ENCODE measurements at regions not wholly inside any gene's neighbourhood (a gene's known extent, or its start where the extent isn't known, plus 50 kb on each side); places are given as distances from the start of the nearest gene placed in this dataset.
A peak's percentile ranks its signal among the peaks of the same experiment; 100 is the strongest.
"Not testable (repeated sequence)": the region's sequence is repeated elsewhere in the genome, so short reads cannot be mapped to it uniquely, and the experiment has no call there.

- Histone ChIP-seq H3K9me2 (replicated peaks; ENCODE audit: low read depth, low read length) (no peaks in the 10 kb centered on the region), H3K4me3 (ENCODE audit: low read length, poor library complexity, severe bottlenecking) (no peak overlapping the region), H3K27me3 (ENCODE audit: insufficient read depth, low read length, poor library complexity, severe bottlenecking) (no peaks in the 10 kb centered on the region), H3K79me2 (ENCODE audit: insufficient read depth, low read length) (no peaks in the 10 kb centered on the region), H3F3A (ENCODE audit: low read depth) (no peaks in the 10 kb centered on the region), H3K4me1 (ENCODE audit: insufficient read depth, low read length, poor library complexity, severe bottlenecking) (no peaks in the 10 kb centered on the region), H3K9me3 (ENCODE audit: insufficient read depth, low read depth, low read length) (no peaks in the 10 kb centered on the region), H3K4me2 (ENCODE audit: low read depth, low read length, poor library complexity, severe bottlenecking) (no peak overlapping the region), H3K9ac (ENCODE audit: low read depth, low read length, poor library complexity, severe bottlenecking) (no peak overlapping the region), H3K36me3 (ENCODE audit: insufficient read depth, low read length) (no peaks in the 10 kb centered on the region), H4K20me1 (ENCODE audit: insufficient read depth, low read length, poor library complexity, severe bottlenecking) (no peaks in the 10 kb centered on the region), H2AFZ (ENCODE audit: low read length) (no peak overlapping the region)
- TF ChIP-seq EZH2phosphoT487 (IDR thresholded peaks at IDR 0.05; ENCODE audit: borderline replicate concordance) = no peak
- no peak for TF ChIP-seq CTCF (conservative IDR thresholded peaks at IDR 0.05; ENCODE audit: low read length)
Measured at GRCh38 chr1:100816049-100816448, 78.6 kb downstream of the EXTL2 start.

- not testable (repeated sequence) for H3K9me3 ChIP-seq (ENCODE audit: insufficient read depth, low read depth, low read length); H3K27me3 ChIP-seq (ENCODE audit: insufficient read depth, low read length, poor library complexity, severe bottlenecking); H3K9me2 ChIP-seq (replicated peaks; ENCODE audit: low read depth, low read length); H3K4me2 ChIP-seq (ENCODE audit: low read depth, low read length, poor library complexity, severe bottlenecking); H3F3A ChIP-seq (ENCODE audit: low read depth); H3K79me2 ChIP-seq (ENCODE audit: insufficient read depth, low read length); H2AFZ ChIP-seq (ENCODE audit: low read length); H3K4me3 ChIP-seq (ENCODE audit: low read length, poor library complexity, severe bottlenecking); H3K9ac ChIP-seq (ENCODE audit: low read depth, low read length, poor library complexity, severe bottlenecking); H3K4me1 ChIP-seq (ENCODE audit: insufficient read depth, low read length, poor library complexity, severe bottlenecking); H3K36me3 ChIP-seq (ENCODE audit: insufficient read depth, low read length); H4K20me1 ChIP-seq (ENCODE audit: insufficient read depth, low read length, poor library complexity, severe bottlenecking)
- TF ChIP-seq CTCF (conservative IDR thresholded peaks at IDR 0.05; ENCODE audit: low read length) = peak; percentile 46
Measured at GRCh38 chr1:100820195-100820594, 74.4 kb downstream of the EXTL2 start.

- H2AFZ ChIP-seq (ENCODE audit: low read length); H3K4me2 ChIP-seq (ENCODE audit: low read depth, low read length, poor library complexity, severe bottlenecking); H3K9me2 ChIP-seq (replicated peaks; ENCODE audit: low read depth, low read length): not testable (repeated sequence)
Measured at GRCh38 chr1:100821919-100822318, 72.7 kb downstream of the EXTL2 start.

More at GRCh38 chr1:100821919-100822318, 72.7 kb downstream of the EXTL2 start:
- H3F3A ChIP-seq (ENCODE audit: low read depth); H3K79me2 ChIP-seq (ENCODE audit: insufficient read depth, low read length); H3K4me3 ChIP-seq (ENCODE audit: low read length, poor library complexity, severe bottlenecking); H3K4me1 ChIP-seq (ENCODE audit: insufficient read depth, low read length, poor library complexity, severe bottlenecking); H3K9ac ChIP-seq (ENCODE audit: low read depth, low read length, poor library complexity, severe bottlenecking); H3K36me3 ChIP-seq (ENCODE audit: insufficient read depth, low read length); H3K27me3 ChIP-seq (ENCODE audit: insufficient read depth, low read length, poor library complexity, severe bottlenecking); H3K9me3 ChIP-seq (ENCODE audit: insufficient read depth, low read depth, low read length); H4K20me1 ChIP-seq (ENCODE audit: insufficient read depth, low read length, poor library complexity, severe bottlenecking): not testable (repeated sequence)
